GM12891 (cell line): ENCODE measurements at regions not wholly inside any gene's neighbourhood (a gene's known extent, or its start where the extent isn't known, plus 50 kb on each side); places are given as distances from the start of the nearest gene placed in this dataset.

ENCODE experiments used
- POLR2A ChIP-seq: IDR thresholded peaks from 2 replicates; pipeline ENCODE4 v1.6.1; 2011; ENCODE audit warnings: low read depth, low read length, control low read depth
- POLR2AphosphoS5 ChIP-seq: IDR thresholded peaks from 2 replicates; pipeline ENCODE4 v1.6.1; 2011; ENCODE audit warnings: low read depth, low read length, control low read depth
- TAF1 ChIP-seq: IDR thresholded peaks from 2 replicates; pipeline ENCODE4 v1.6.1; 2011; ENCODE audit warnings: low read depth, low read length, control low read depth

GRCh38 chr13:80074143-80074752, 266.7 kb downstream of the SPRY2 start:
- TF ChIP-seq POLR2AphosphoS5: no peak
- no peak for TF ChIP-seq POLR2A
- no peak for TF ChIP-seq TAF1
